Nucleus accumbens (tissue), 56 donors: ENCODE measurements at regions not wholly inside any gene's neighbourhood (a gene's known extent, or its start where the extent isn't known, plus 50 kb on each side); places are given as distances from the start of the nearest gene placed in this dataset.
"Not testable (repeated sequence)": the region's sequence is repeated elsewhere in the genome, so short reads cannot be mapped to it uniquely, and the experiment has no call there.

Source experiments
- DNase-seq, 56 donors: peaks; one replicate each; lab custom pipeline; 2025; lab: John Stamatoyannopoulos, UW

GRCh38 chr9:117932585-117932984 lies 228.4 kb downstream of the TLR4 start:
- no peak for DNase-seq

- no peak for DNase-seq
These were observed 232.3 kb downstream of the TLR4 start for GRCh38 chr9:117936185-117937130.

GRCh38 chr9:117938086-117938485 lies 233.9 kb downstream of the TLR4 start:
- no peak for DNase-seq

- no peak for DNase-seq
These were observed 234.7 kb downstream of the TLR4 start for GRCh38 chr9:117938896-117939295.

- DNase-seq, result not testable (repeated sequence)
These were observed 240.5 kb downstream of the TLR4 start for GRCh38 chr9:117944750-117945149.

- no peak for DNase-seq
These were observed 241.1 kb downstream of the TLR4 start for GRCh38 chr9:117945286-117945685.

- DNase-seq, result no peak
These were observed 246.9 kb downstream of the TLR4 start for GRCh38 chr9:117951127-117951526.

GRCh38 chr9:117952581-117952980 lies 248.4 kb downstream of the TLR4 start:
- DNase-seq, result no peak

GRCh38 chr9:117957267-117957666 lies 253.1 kb downstream of the TLR4 start:
- peak in 1 of 56 donors; percentile 0 for DNase-seq

- DNase-seq, result no peak
These were observed 254.5 kb downstream of the TLR4 start for GRCh38 chr9:117958726-117959125.

- DNase-seq, result no peak
These were observed 259.4 kb downstream of the TLR4 start for GRCh38 chr9:117963493-117964090.

GRCh38 chr9:117970276-117971050 lies 266.3 kb downstream of the TLR4 start:
- DNase-seq, result no peak

GRCh38 chr9:117974108-117974507 lies 269.9 kb downstream of the TLR4 start:
- DNase-seq, result no peak

GRCh38 chr9:117979914-117980313 lies 275.7 kb downstream of the TLR4 start:
- no peak for DNase-seq

- no peak for DNase-seq
These were observed 283.7 kb downstream of the TLR4 start for GRCh38 chr9:117987945-117988344.

- no peak for DNase-seq
These were observed 287.8 kb downstream of the TLR4 start for GRCh38 chr9:117992006-117992405.

GRCh38 chr9:118000581-118000980 lies 296.4 kb downstream of the TLR4 start:
- DNase-seq, result no peak

- DNase-seq, result no peak
These were observed 299.0 kb downstream of the TLR4 start for GRCh38 chr9:118003240-118003639.

- DNase-seq, result no peak
These were observed 304.0 kb downstream of the TLR4 start for GRCh38 chr9:118008246-118008645.

- peak in 1 of 56 donors; percentile 24 for DNase-seq
These were observed 305.4 kb downstream of the TLR4 start for GRCh38 chr9:118009614-118010013.

- no peak for DNase-seq
These were observed 313.5 kb downstream of the TLR4 start for GRCh38 chr9:118017607-118018122.
